Posterior cingulate gyrus (tissue), 11 donors: ENCODE measurements at regions not wholly inside any gene's neighbourhood (a gene's known extent, or its start where the extent isn't known, plus 50 kb on each side); places are given as distances from the start of the nearest gene placed in this dataset.
A peak's percentile ranks its signal among the peaks of the same experiment; 100 is the strongest.

ENCODE experiments used
- DNase-seq, 10 donors: peaks; one replicate each; pipeline versions ENCODE4 v3.0.0 to v3.0.0-alpha.2; 2020 to 2021; ENCODE audit warnings: mixed read lengths in 3 of 10
- intact Hi-C: fragments of 100-400 bp; cut with DNase I; formaldehyde crosslinking; loops from one replicate; pipeline ENCODE4 v1.15.1; 2023

GRCh38 chr11:91404344-91404743, 820.3 kb upstream of the FAT3 start:
- intact Hi-C loops, result no loop called here
- DNase-seq, result no peak

GRCh38 chr11:91397134-91397468, 827.5 kb upstream of the FAT3 start:
- no peak for DNase-seq
- intact Hi-C loops, result no loop called here

GRCh38 chr11:91396236-91397133, 828.1 kb upstream of the FAT3 start:
- intact Hi-C loops, result no loop called here
- DNase-seq, result no peak

GRCh38 chr11:91394727-91395414, 829.7 kb upstream of the FAT3 start:
- intact Hi-C loops, result no loop called here
- peak in 1 of 10 donors; percentile 43 for DNase-seq

- intact Hi-C loops, result no loop called here
- no peak for DNase-seq
Measured at GRCh38 chr11:91394073-91394726, 830.4 kb upstream of the FAT3 start.

GRCh38 chr11:91382946-91383345, 841.7 kb upstream of the FAT3 start:
- intact Hi-C loops, result no loop called here

GRCh38 chr11:91374794-91375193, 849.8 kb upstream of the FAT3 start:
- intact Hi-C loops, result no loop called here
- no peak for DNase-seq

More at GRCh38 chr11:91382946-91383345, 841.7 kb upstream of the FAT3 start:
- no peak for DNase-seq

- no peak for DNase-seq
- intact Hi-C loops, result no loop called here
Measured at GRCh38 chr11:91373497-91373896, 851.1 kb upstream of the FAT3 start.

GRCh38 chr11:91366816-91367215, 857.8 kb upstream of the FAT3 start:
- intact Hi-C loops, result no loop called here
- DNase-seq, result no peak

GRCh38 chr11:91365986-91366585, 858.5 kb upstream of the FAT3 start:
- no peak for DNase-seq
- intact Hi-C loops, result no loop called here

- intact Hi-C loops, result no loop called here
- no peak for DNase-seq
Measured at GRCh38 chr11:91350931-91351330, 873.7 kb upstream of the FAT3 start.

GRCh38 chr11:91326751-91327150, 897.9 kb upstream of the FAT3 start:
- intact Hi-C loops, result no loop called here
- DNase-seq, result no peak

- DNase-seq, result no peak
- intact Hi-C loops, result no loop called here
Measured at GRCh38 chr11:91326280-91326679, 898.3 kb upstream of the FAT3 start.

GRCh38 chr11:91314521-91314920, 910.1 kb upstream of the FAT3 start:
- intact Hi-C loops, result no loop called here
- no peak for DNase-seq

- intact Hi-C loops, result no loop called here
- no peak for DNase-seq
Measured at GRCh38 chr11:91312541-91312940, 912.1 kb upstream of the FAT3 start.

- intact Hi-C loops, result no loop called here
- DNase-seq, result no peak
Measured at GRCh38 chr11:91310085-91310484, 914.5 kb upstream of the FAT3 start.

GRCh38 chr11:91308069-91308468, 916.5 kb upstream of the FAT3 start:
- intact Hi-C loops, result no loop called here
- no peak for DNase-seq

GRCh38 chr11:91305402-91305801, 919.2 kb upstream of the FAT3 start:
- intact Hi-C loops, result no loop called here
- no peak for DNase-seq

GRCh38 chr11:91303749-91304148, 920.9 kb upstream of the FAT3 start:
- intact Hi-C loops, result no loop called here
- no peak for DNase-seq

GRCh38 chr11:91299980-91300379, 924.6 kb upstream of the FAT3 start:
- intact Hi-C loops, result no loop called here
- no peak for DNase-seq

- intact Hi-C loops, result no loop called here
- DNase-seq, result no peak
Measured at GRCh38 chr11:91296629-91297028, 928.0 kb upstream of the FAT3 start.
